Right lobe of liver (tissue), 6 donors: ENCODE measurements at regions not wholly inside any gene's neighbourhood (a gene's known extent, or its start where the extent isn't known, plus 50 kb on each side); places are given as distances from the start of the nearest gene placed in this dataset.

Experiments used
- ATAC-seq, 4 donors: fragments of 200-7000 bp; cut with Tn5 transposase; one replicate each; pipeline ENCODE4 v1.9.1; 2020; ENCODE audit warnings: mild to moderate bottlenecking in 4 of 4, moderate library complexity in 4 of 4
- DNase-seq, 3 donors: peaks; one replicate each; pipeline ENCODE4 v3.0.0-alpha.2; 2020
- H3K27ac ChIP-seq, 3 donors: fragments of 200-600 bp; one replicate each; pipeline ENCODE4 v1.8.0; 2022
- H3K27me3 ChIP-seq, 2 donors: fragments of 200-600 bp; one replicate each; pipeline ENCODE4 v1.8.0; 2022
- H3K36me3 ChIP-seq, 4 donors: fragments of 200-600 bp; sonication (generic) in 1 of 4; one replicate each; pipeline versions ENCODE4 v1.5.1 to v1.8.0; 2017 to 2022; ENCODE audit warnings: control low read depth in 1 of 4
- H3K4me1 ChIP-seq, 4 donors: fragments of 200-600 bp; sonication (generic) in 1 of 4; one replicate each; pipeline versions ENCODE4 v1.5.1 to v1.8.0; 2017 to 2022; ENCODE audit warnings: control low read depth in 1 of 4
- H3K4me3 ChIP-seq, 3 donors: fragments of 200-600 bp; one replicate each; pipeline ENCODE4 v1.8.0; 2022
- H3K9me3 ChIP-seq, 4 donors: fragments of 200-600 bp; sonication (generic) in 1 of 4; one replicate each; pipeline versions ENCODE4 v1.5.1 to v1.8.0; 2017 to 2022; ENCODE audit warnings: control low read depth in 1 of 4
- CTCF ChIP-seq, 4 donors: fragments of 200-600 bp in 3 of 4; fragments of 450-650 bp in 1 of 4; IDR thresholded peaks; one replicate each; pipeline versions ENCODE4 v1.5.1 to v1.8.0; 2016 to 2022; ENCODE audit warnings: antibody characterized with exemption in 4 of 4, mild to moderate bottlenecking in 2 of 4
- POLR2A ChIP-seq: fragments of 450-650 bp; IDR thresholded peaks from one replicate; pipeline ENCODE4 v1.6.1; 2017; ENCODE audit warnings: antibody characterized with exemption, mild to moderate bottlenecking
- WGBS: methylation state at CpG from one replicate; pipeline ENCODE4 v1.1.6; 2018; ENCODE audit warnings: low coverage, low lambda C conversion rate; ENCODE audit not compliant: insufficient coverage; ENCODE audit errors: missing lambda C conversion rate; 5-methylcytosine and 5-hydroxymethylcytosine counted together
- intact Hi-C, 2 donors: fragments of 100-400 bp; cut with DNase I; formaldehyde crosslinking; loops; one replicate each; pipeline versions ENCODE4 v1.11.2 to v1.14.1; 2022
- donor health status: DM: no; HTN: yes; CAD: no.
- donor health status: DM: no; HTN: no; CAD: no.
- donor health status: DM: no; HTN: no; CAD: no.
- donor health status: DM: no; HTN: yes; CAD: no.
- donor health status: DM: no; HTN: yes; CAD: no.

DNA sequence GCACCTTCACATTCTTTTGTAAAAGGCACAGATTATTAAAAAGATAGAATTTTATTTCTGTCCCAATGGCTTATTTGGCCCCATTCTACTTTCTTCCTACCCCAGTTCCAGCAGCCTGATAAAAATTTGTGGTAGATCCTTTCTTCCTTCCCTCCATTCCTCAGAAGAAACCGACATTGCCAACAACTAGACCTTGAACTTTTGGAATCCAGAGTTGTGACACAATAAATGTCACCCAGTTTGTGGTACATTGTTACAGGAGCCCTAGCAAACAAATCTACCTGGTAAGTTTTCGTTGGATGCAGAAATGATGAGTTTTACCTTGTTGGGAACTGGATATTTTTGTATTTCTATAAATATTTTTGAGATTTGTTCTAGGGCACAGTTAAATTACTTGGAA lies 141.6 kb upstream of the IVNS1ABP start:
- H3K27me3 ChIP-seq = no peaks in the 10 kb centered on the region
- H3K27ac ChIP-seq = no peak overlapping the region
- ATAC-seq = no peak
- no peak for DNase-seq
- no peak overlapping the region for H3K4me3 ChIP-seq
- 38% methylated on average over 2 of the region's 2 CpGs for WGBS
- no peaks in the 10 kb centered on the region for H3K36me3 ChIP-seq
- intact Hi-C loops = no loop called here
- H3K4me1 ChIP-seq = no peaks in the 10 kb centered on the region
- TF ChIP-seq POLR2A (no peak), CTCF (IDR thresholded peaks at IDR 0.05) (no peak)
- H3K9me3 ChIP-seq = no peaks in the 10 kb centered on the region

GRCh38 chr1:185453496-185454192 lies 136.6 kb upstream of the IVNS1ABP start:
- intact Hi-C loops = no loop called here
- ATAC-seq (no peak), DNase-seq (no peak)
- Histone ChIP-seq H3K36me3 (no peaks in the 10 kb centered on the region), H3K27ac (no peak overlapping the region), H3K9me3 (no peaks in the 10 kb centered on the region), H3K27me3 (no peaks in the 10 kb centered on the region), H3K4me1 (no peaks in the 10 kb centered on the region), H3K4me3 (no peak overlapping the region)
- TF ChIP-seq CTCF (IDR thresholded peaks at IDR 0.05) = no peak
- 77% methylated on average over 7 of the region's 7 CpGs for WGBS

DNA sequence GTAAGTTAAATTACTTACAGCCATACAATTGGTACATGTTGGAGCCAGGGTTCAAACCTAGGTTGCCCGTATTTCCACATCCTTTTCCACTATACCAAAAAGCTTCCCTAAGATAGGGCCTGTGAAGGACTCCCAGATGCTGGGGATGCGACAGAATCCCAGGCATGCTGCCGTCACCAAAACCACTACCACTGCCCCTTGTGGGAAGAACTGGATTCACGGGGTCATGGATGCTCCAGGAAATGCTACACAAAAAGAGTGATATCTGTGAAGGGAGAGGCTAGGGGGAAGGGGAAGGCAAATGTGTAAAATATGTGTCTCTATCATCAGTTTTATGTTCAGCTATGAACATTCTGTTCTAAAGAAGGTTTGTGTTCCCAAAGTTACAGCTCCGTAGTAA lies 133.9 kb upstream of the IVNS1ABP start:
- Histone ChIP-seq H3K27me3 (no peaks in the 10 kb centered on the region), H3K27ac (no peak overlapping the region), H3K4me1 (no peaks in the 10 kb centered on the region), H3K36me3 (no peaks in the 10 kb centered on the region), H3K4me3 (no peak overlapping the region), H3K9me3 (no peaks in the 10 kb centered on the region)
- WGBS = 78% methylated on average over 4 of the region's 5 CpGs
- DNase-seq = no peak
- ATAC-seq = no peak
- intact Hi-C loops = no loop called here
- TF ChIP-seq CTCF (IDR thresholded peaks at IDR 0.05) (no peak), POLR2A (no peak)

DNA sequence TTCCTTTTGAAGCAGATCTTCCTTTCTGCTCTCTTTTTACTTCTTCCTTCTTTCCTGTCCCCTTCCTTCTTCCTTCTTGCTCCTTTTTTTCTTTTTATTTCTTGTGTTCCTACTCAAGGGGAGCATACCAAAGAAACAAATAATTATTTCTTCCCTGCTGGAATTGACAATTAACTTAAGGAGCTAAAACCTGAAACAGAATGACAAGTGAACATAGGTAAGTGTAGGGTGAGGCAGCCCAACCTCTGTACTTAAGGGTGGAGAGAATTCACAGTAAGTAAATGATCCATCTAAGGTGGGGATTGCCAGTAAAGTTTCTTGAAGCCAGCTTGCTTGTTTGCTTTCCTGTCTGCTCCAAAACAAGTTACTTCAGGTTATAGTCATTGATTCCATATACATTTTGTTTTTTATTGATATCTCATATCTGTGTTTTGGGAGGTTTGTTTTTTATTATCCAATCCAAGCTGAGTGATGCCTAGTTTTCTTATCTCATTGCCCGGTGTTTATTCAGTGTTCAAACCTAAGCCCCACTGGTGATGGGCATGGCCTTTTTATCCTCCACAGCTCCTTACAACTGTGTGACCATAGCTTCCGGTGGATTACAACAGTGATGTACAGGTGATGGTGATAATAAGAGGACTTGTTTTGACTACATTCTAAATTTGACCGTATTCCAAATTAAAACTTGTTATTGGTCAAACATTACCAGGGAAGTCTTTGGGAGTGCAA lies 133.2 kb upstream of the IVNS1ABP start:
- no peaks in the 10 kb centered on the region for H3K4me1 ChIP-seq
- WGBS = 70% methylated on average over 3 of the region's 3 CpGs
- DNase-seq (no peak), ATAC-seq (no peak)
- H3K36me3 ChIP-seq = no peaks in the 10 kb centered on the region
- intact Hi-C loops = no loop called here
- no peak overlapping the region for H3K4me3 ChIP-seq
- TF ChIP-seq POLR2A (no peak), CTCF (IDR thresholded peaks at IDR 0.05) (no peak)
- no peak overlapping the region for H3K27ac ChIP-seq
- H3K27me3 ChIP-seq = no peaks in the 10 kb centered on the region
- no peaks in the 10 kb centered on the region for H3K9me3 ChIP-seq
